ENCODE measurements at regions not wholly inside any gene's neighbourhood (a gene's known extent, or its start where the extent isn't known, plus 50 kb on each side); places are given as distances from the start of the nearest gene placed in this dataset.

GRCh38 chr2:126781206-126781605 lies 117.5 kb upstream of the TEX51 start:
- DNase-seq (ENCODE audit: low read depth, low spot score): no peak
- Histone ChIP-seq H3K4me1 (ENCODE audit: control insufficient read depth in 1 of 2, insufficient read depth in 2 of 2, low read length in 2 of 2) (no peaks in the 10 kb centered on the region), H3K27me3 (ENCODE audit: insufficient read depth, low read length) (0 out of 2 replicates have a peak, but pooled peaks cover 7% of the 10 kb centered on the region), H3K79me2 (ENCODE audit: insufficient read depth, low read length) (no peaks in the 10 kb centered on the region), H3K27ac (ENCODE audit: low read depth, low read length) (no peak overlapping the region), H3K9me2 (ENCODE audit: insufficient read depth) (no peaks in the 10 kb centered on the region), H4K20me1 (ENCODE audit: insufficient read depth) (no peaks in the 10 kb centered on the region), H3K9ac (ENCODE audit: low read length) (no peak overlapping the region), H3K4me3 (replicated peaks in 1 of 2; ENCODE audit: low read depth in 1 of 2, low read length in 2 of 2) (no peak overlapping the region), H3K36me3 (ENCODE audit: control insufficient read depth in 1 of 2, insufficient read depth in 2 of 2, low read length in 2 of 2) (no peaks in the 10 kb centered on the region), H2AFZ (ENCODE audit: low read depth, low read length, poor library complexity, severe bottlenecking) (no peak overlapping the region), H3K9me3 (ENCODE audit: control insufficient read depth in 1 of 2, insufficient read depth in 1 of 2, low read depth in 1 of 2, low read length in 2 of 2) (no peaks in the 10 kb centered on the region), H3K4me2 (ENCODE audit: low read length) (no peak overlapping the region)
- intact Hi-C loops (cut with micrococcal nuclease): no loop called here
- BruUV-seq (replicated peaks): no TSS peak
- POLR2A ChIA-PET: no interaction called here
- CTCF ChIA-PET: no interaction called here
- TF ChIP-seq EZH2phosphoT487 (IDR thresholded peaks at IDR 0.05; ENCODE audit: borderline replicate concordance): no peak
- no peak for TF ChIP-seq ATF3 (IDR thresholded peaks at IDR 0.05)
- TF ChIP-seq JUND (IDR thresholded peaks at IDR 0.05): no peak
- TF ChIP-seq EZH2 (IDR thresholded peaks at IDR 0.05): no peak
- TF ChIP-seq POLR2AphosphoS5 (IDR thresholded peaks at IDR 0.05; ENCODE audit: low read depth, low read length): no peak
- TF ChIP-seq ELF1 (IDR thresholded peaks at IDR 0.05; ENCODE audit: borderline replicate concordance, low read depth): no peak
- TF ChIP-seq CBX3 (IDR thresholded peaks at IDR 0.05; ENCODE audit: low read depth): no peak
- no peak for TF ChIP-seq EGR1 (IDR thresholded peaks at IDR 0.05; ENCODE audit: low read depth)
- TF ChIP-seq SRF (IDR thresholded peaks at IDR 0.05; ENCODE audit: low read depth): no peak
- no peak for TF ChIP-seq POLR2A (IDR thresholded peaks at IDR 0.05; ENCODE audit: borderline replicate concordance, extremely low read depth, insufficient read depth, insufficient read length)
- no peak for TF ChIP-seq FOSL1 (IDR thresholded peaks at IDR 0.05; ENCODE audit: low read depth)
- TF ChIP-seq RAD21 (IDR thresholded peaks at IDR 0.05; ENCODE audit: low read depth): no peak
- TF ChIP-seq ZFX (IDR thresholded peaks at IDR 0.05): no peak
- no peak for TF ChIP-seq SP1 (IDR thresholded peaks at IDR 0.05; ENCODE audit: low read depth)
- RAD21 ChIA-PET (ENCODE audit: low non-redundant PET in 1 of 2, low total read pairs in 2 of 2, uncharacterized antibody in 2 of 2, unreplicated experiment in 2 of 2): no interaction called here
- no peak for ATAC-seq

GRCh38 chr2:126781806-126782205 lies 116.9 kb upstream of the TEX51 start:
- H3K9ac ChIP-seq (ENCODE audit: low read length): no peak overlapping the region
- H3K4me3 ChIP-seq (replicated peaks in 1 of 2; ENCODE audit: low read depth in 1 of 2, low read length in 2 of 2): no peak overlapping the region
- no peaks in the 10 kb centered on the region for H4K20me1 ChIP-seq (ENCODE audit: insufficient read depth)
- ChIA-PET CTCF (no interaction called here), POLR2A (no interaction called here), RAD21 (ENCODE audit: low non-redundant PET in 1 of 2, low total read pairs in 2 of 2, uncharacterized antibody in 2 of 2, unreplicated experiment in 2 of 2) (no interaction called here)
- no peak overlapping the region for H3K27ac ChIP-seq (ENCODE audit: low read depth, low read length)
- no peak overlapping the region for H3K4me2 ChIP-seq (ENCODE audit: low read length)
- no peaks in the 10 kb centered on the region for H3K79me2 ChIP-seq (ENCODE audit: insufficient read depth, low read length)
- ATAC-seq (no peak), DNase-seq (ENCODE audit: low read depth, low spot score) (no peak)
- BruUV-seq (replicated peaks): no TSS peak
- no peaks in the 10 kb centered on the region for H3K9me3 ChIP-seq (ENCODE audit: control insufficient read depth in 1 of 2, insufficient read depth in 1 of 2, low read depth in 1 of 2, low read length in 2 of 2)
- no peak overlapping the region for H2AFZ ChIP-seq (ENCODE audit: low read depth, low read length, poor library complexity, severe bottlenecking)
- intact Hi-C loops (cut with micrococcal nuclease): no loop called here
- no peaks in the 10 kb centered on the region for H3K9me2 ChIP-seq (ENCODE audit: insufficient read depth)
- H3K36me3 ChIP-seq (ENCODE audit: control insufficient read depth in 1 of 2, insufficient read depth in 2 of 2, low read length in 2 of 2): no peaks in the 10 kb centered on the region
- H3K27me3 ChIP-seq (ENCODE audit: insufficient read depth, low read length): 0 out of 2 replicates have a peak, but pooled peaks cover 7% of the 10 kb centered on the region
- H3K4me1 ChIP-seq (ENCODE audit: control insufficient read depth in 1 of 2, insufficient read depth in 2 of 2, low read length in 2 of 2): no peaks in the 10 kb centered on the region
- TF ChIP-seq EZH2phosphoT487 (IDR thresholded peaks at IDR 0.05; ENCODE audit: borderline replicate concordance): no peak
- TF ChIP-seq CEBPB (IDR thresholded peaks at IDR 0.05; ENCODE audit: low read depth): no peak
- TF ChIP-seq POLR2A (IDR thresholded peaks at IDR 0.05; ENCODE audit: borderline replicate concordance, extremely low read depth, insufficient read depth, insufficient read length): no peak
- TF ChIP-seq REST (IDR thresholded peaks at IDR 0.05; ENCODE audit: low read depth): no peak
- no peak for TF ChIP-seq JUND (IDR thresholded peaks at IDR 0.05)
- TF ChIP-seq POLR2AphosphoS5 (IDR thresholded peaks at IDR 0.05; ENCODE audit: low read depth, low read length): no peak
- TF ChIP-seq EZH2 (IDR thresholded peaks at IDR 0.05): no peak
- TF ChIP-seq SRF (IDR thresholded peaks at IDR 0.05; ENCODE audit: low read depth): no peak
- TF ChIP-seq FOSL1 (IDR thresholded peaks at IDR 0.05; ENCODE audit: low read depth): no peak
- no peak for TF ChIP-seq YY1 (IDR thresholded peaks at IDR 0.05; ENCODE audit: extremely low read depth, insufficient replicate concordance, low read depth, low read length)
- no peak for TF ChIP-seq ATF3 (IDR thresholded peaks at IDR 0.05)
- no peak for TF ChIP-seq TCF7L2 (IDR thresholded peaks at IDR 0.05; ENCODE audit: borderline replicate concordance, extremely low read depth, insufficient read depth, insufficient read length)
- TF ChIP-seq EGR1 (IDR thresholded peaks at IDR 0.05; ENCODE audit: low read depth): no peak
- TF ChIP-seq ZNF274 (IDR thresholded peaks at IDR 0.05; ENCODE audit: low read depth, low read length): no peak
- no peak for TF ChIP-seq CBX3 (IDR thresholded peaks at IDR 0.05; ENCODE audit: low read depth)
